Transverse colon (tissue), 4 donors: ENCODE measurements at regions not wholly inside any gene's neighbourhood (a gene's known extent, or its start where the extent isn't known, plus 50 kb on each side); places are given as distances from the start of the nearest gene placed in this dataset.

Experiments used
- EP300 ChIP-seq: sonication (generic); formaldehyde crosslinking; IDR thresholded peaks from one replicate; pipeline ENCODE4 v1.6.1; 2017; ENCODE audit warnings: antibody characterized with exemption, low read depth
- POLR2A ChIP-seq: fragments of 450-650 bp; IDR thresholded peaks from one replicate; pipeline ENCODE4 v1.6.1; 2016; ENCODE audit warnings: antibody characterized with exemption, mild to moderate bottlenecking, moderate library complexity
- POLR2AphosphoS5 ChIP-seq, 3 donors: sonication (generic); formaldehyde crosslinking; IDR thresholded peaks; one replicate each; pipeline ENCODE4 v1.6.1; 2016; ENCODE audit warnings: antibody characterized with exemption in 3 of 3
- TF ChIP-seq, protein P1 (sequence below), 5 experiments: fragments of 200-600 bp in 3 of 5; fragments of 450-650 bp in 2 of 5; sonication (generic) in 3 of 5; IDR thresholded peaks; 1 replicate in 2 of 5; 2 replicates in 3 of 5; pipeline ENCODE4 v1.5.1; 2016 to 2017; ENCODE audit warnings: antibody characterized with exemption in 5 of 5, inconsistent platforms in 3 of 5, mild to moderate bottlenecking in 2 of 5, moderate library complexity in 1 of 5

GRCh38 chr18:29226213-29226612 is 1049.3 kb upstream of the CDH2 start:
- TF ChIP-seq, protein P1, sequence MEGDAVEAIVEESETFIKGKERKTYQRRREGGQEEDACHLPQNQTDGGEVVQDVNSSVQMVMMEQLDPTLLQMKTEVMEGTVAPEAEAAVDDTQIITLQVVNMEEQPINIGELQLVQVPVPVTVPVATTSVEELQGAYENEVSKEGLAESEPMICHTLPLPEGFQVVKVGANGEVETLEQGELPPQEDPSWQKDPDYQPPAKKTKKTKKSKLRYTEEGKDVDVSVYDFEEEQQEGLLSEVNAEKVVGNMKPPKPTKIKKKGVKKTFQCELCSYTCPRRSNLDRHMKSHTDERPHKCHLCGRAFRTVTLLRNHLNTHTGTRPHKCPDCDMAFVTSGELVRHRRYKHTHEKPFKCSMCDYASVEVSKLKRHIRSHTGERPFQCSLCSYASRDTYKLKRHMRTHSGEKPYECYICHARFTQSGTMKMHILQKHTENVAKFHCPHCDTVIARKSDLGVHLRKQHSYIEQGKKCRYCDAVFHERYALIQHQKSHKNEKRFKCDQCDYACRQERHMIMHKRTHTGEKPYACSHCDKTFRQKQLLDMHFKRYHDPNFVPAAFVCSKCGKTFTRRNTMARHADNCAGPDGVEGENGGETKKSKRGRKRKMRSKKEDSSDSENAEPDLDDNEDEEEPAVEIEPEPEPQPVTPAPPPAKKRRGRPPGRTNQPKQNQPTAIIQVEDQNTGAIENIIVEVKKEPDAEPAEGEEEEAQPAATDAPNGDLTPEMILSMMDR (IDR thresholded peaks at IDR 0.05), result no peak
- no peak for TF ChIP-seq POLR2AphosphoS5 (IDR thresholded peaks at IDR 0.05)
- TF ChIP-seq POLR2A, result no peak
- no peak for TF ChIP-seq EP300
